Activated CD8-positive, alpha-beta T cell treated with anti-CD3 and anti-CD28 coated beads for 36 hours (primary cell): ENCODE measurements at regions not wholly inside any gene's neighbourhood (a gene's known extent, or its start where the extent isn't known, plus 50 kb on each side); places are given as distances from the start of the nearest gene placed in this dataset.

ENCODE experiments used
- ATAC-seq: fragments of 200-7000 bp; cut with Tn5 transposase; one replicate; pipeline ENCODE4 v1.10.0; 2021; ENCODE audit warnings: mild to moderate bottlenecking, moderate library complexity
- CTCF ChIA-PET: fragments of 350-600 bp; sonication (Branson Sonifier 250); formaldehyde crosslinking; loops from one replicate; lab custom pipeline; 2021; ENCODE audit warnings: antibody characterized with exemption; lab: Charles Lee
- POLR2A ChIA-PET: fragments of 350-600 bp; sonication (Branson Sonifier 250); formaldehyde crosslinking; loops from one replicate; lab custom pipeline; 2021; ENCODE audit warnings: antibody characterized with exemption; lab: Charles Lee
- DNase-seq: peaks from one replicate; pipeline ENCODE4 v3.0.0-alpha.2; 2020
- H3K27ac Mint-ChIP-seq: one replicate; pipeline ENCODE4 v1.8.0; 2021; ENCODE audit warnings: mild to moderate bottlenecking, mixed read lengths
- H3K27me3 Mint-ChIP-seq: one replicate; pipeline ENCODE4 v1.8.0; 2021; ENCODE audit warnings: mixed read lengths
- H3K36me3 Mint-ChIP-seq: one replicate; pipeline ENCODE4 v1.8.0; 2021; ENCODE audit warnings: low read depth, mixed read lengths
- H3K4me1 Mint-ChIP-seq: one replicate; pipeline ENCODE4 v1.8.0; 2021; ENCODE audit warnings: low read depth, mixed read lengths
- H3K4me3 Mint-ChIP-seq: one replicate; pipeline ENCODE4 v1.8.0; 2021; ENCODE audit warnings: mild to moderate bottlenecking, moderate library complexity, mixed read lengths
- H3K9me3 Mint-ChIP-seq: one replicate; pipeline ENCODE4 v1.8.0; 2021; ENCODE audit warnings: mixed read lengths
- CTCF ChIP-seq: fragments of 200-600 bp; IDR thresholded peaks from one replicate; pipeline ENCODE4 v1.8.0; 2022; ENCODE audit warnings: antibody characterized with exemption, mild to moderate bottlenecking
- intact Hi-C: fragments of 100-400 bp; cut with micrococcal nuclease; formaldehyde crosslinking; loops from one replicate; pipeline ENCODE4 v1.10.0; 2022

GRCh38 chr13:85381082-85381481 lies 418.1 kb downstream of the SLITRK6 start:
- no peak for TF ChIP-seq CTCF
- ChIA-PET POLR2A (no interaction called here), CTCF (no interaction called here)
- H3K27me3 Mint-ChIP-seq: no peaks in the 10 kb centered on the region
- no peak overlapping the region for H3K4me3 Mint-ChIP-seq
- no peak overlapping the region for H3K27ac Mint-ChIP-seq
- DNase-seq (no peak), ATAC-seq (no peak)
- no peaks in the 10 kb centered on the region for H3K9me3 Mint-ChIP-seq
- intact Hi-C loops: no loop called here
- peaks cover 5% of the 10 kb centered on the region for H3K4me1 Mint-ChIP-seq
- H3K36me3 Mint-ChIP-seq: no peaks in the 10 kb centered on the region

GRCh38 chr13:85379991-85380390 lies 419.2 kb downstream of the SLITRK6 start:
- POLR2A ChIA-PET: no interaction called here
- no peak for TF ChIP-seq CTCF
- H3K27me3 Mint-ChIP-seq: no peaks in the 10 kb centered on the region
- H3K9me3 Mint-ChIP-seq: no peaks in the 10 kb centered on the region
- ATAC-seq (no peak), DNase-seq (no peak)
- no peak overlapping the region for H3K4me3 Mint-ChIP-seq
- peaks cover 5% of the 10 kb centered on the region for H3K4me1 Mint-ChIP-seq
- intact Hi-C loops: no loop called here
- CTCF ChIA-PET: no interaction called here
- no peaks in the 10 kb centered on the region for H3K36me3 Mint-ChIP-seq
- H3K27ac Mint-ChIP-seq: no peak overlapping the region

- DNase-seq (no peak), ATAC-seq (no peak)
- peaks cover 5% of the 10 kb centered on the region for H3K4me1 Mint-ChIP-seq
- no peak overlapping the region for H3K27ac Mint-ChIP-seq
- H3K27me3 Mint-ChIP-seq: no peaks in the 10 kb centered on the region
- H3K9me3 Mint-ChIP-seq: no peaks in the 10 kb centered on the region
- no peak for TF ChIP-seq CTCF
- intact Hi-C loops: no loop called here
- ChIA-PET CTCF (no interaction called here), POLR2A (no interaction called here)
- H3K36me3 Mint-ChIP-seq: no peaks in the 10 kb centered on the region
- H3K4me3 Mint-ChIP-seq: no peak overlapping the region
These were observed 419.8 kb downstream of the SLITRK6 start for GRCh38 chr13:85379433-85379832.

- ChIA-PET POLR2A (no interaction called here), CTCF (no interaction called here)
- intact Hi-C loops: no loop called here
- no peak for TF ChIP-seq CTCF
- ATAC-seq: no peak
- no peaks in the 10 kb centered on the region for H3K36me3 Mint-ChIP-seq
- no peak overlapping the region for H3K27ac Mint-ChIP-seq
- DNase-seq: no peak
- peaks cover 5% of the 10 kb centered on the region for H3K4me1 Mint-ChIP-seq
- no peaks in the 10 kb centered on the region for H3K9me3 Mint-ChIP-seq
- H3K27me3 Mint-ChIP-seq: no peaks in the 10 kb centered on the region
- H3K4me3 Mint-ChIP-seq: no peak overlapping the region
These were observed 421.4 kb downstream of the SLITRK6 start for GRCh38 chr13:85377783-85378182.

- Mint-ChIP-seq H3K27me3 (no peaks in the 10 kb centered on the region), H3K9me3 (peaks cover 1% of the 10 kb centered on the region), H3K4me3 (no peak overlapping the region), H3K27ac (no peak overlapping the region), H3K36me3 (no peaks in the 10 kb centered on the region), H3K4me1 (no peaks in the 10 kb centered on the region)
- no peak for TF ChIP-seq CTCF
- ATAC-seq (no peak), DNase-seq (no peak)
- ChIA-PET CTCF (no interaction called here), POLR2A (no interaction called here)
- intact Hi-C loops: no loop called here
These were observed 425.9 kb downstream of the SLITRK6 start for GRCh38 chr13:85373322-85373721.
